Lower lobe of right lung (tissue), 2 donors: ENCODE measurements at regions not wholly inside any gene's neighbourhood (a gene's known extent, or its start where the extent isn't known, plus 50 kb on each side); places are given as distances from the start of the nearest gene placed in this dataset.

Experiments used
- ATAC-seq, 2 donors: fragments of 200-7000 bp; cut with Tn5 transposase; one replicate each; pipeline ENCODE4 v1.9.1; 2020 to 2022; ENCODE audit warnings: mild to moderate bottlenecking in 2 of 2, moderate library complexity in 2 of 2
- DNase-seq: peaks from one replicate; pipeline ENCODE4 v3.0.0-alpha.2; 2020
- H3K27ac ChIP-seq: fragments of 200-600 bp; one replicate; pipeline ENCODE4 v1.8.0; 2022
- H3K27me3 ChIP-seq: fragments of 200-600 bp; one replicate; pipeline ENCODE4 v1.8.0; 2022; ENCODE audit warnings: low read depth
- H3K36me3 ChIP-seq: fragments of 200-600 bp; one replicate; pipeline ENCODE4 v1.8.0; 2022; ENCODE audit warnings: mild to moderate bottlenecking
- H3K4me1 ChIP-seq: fragments of 200-600 bp; one replicate; pipeline ENCODE4 v1.8.0; 2022
- H3K4me3 ChIP-seq: fragments of 200-600 bp; one replicate; pipeline ENCODE4 v1.8.0; 2022; ENCODE audit warnings: mild to moderate bottlenecking
- H3K9me3 ChIP-seq: fragments of 200-600 bp; one replicate; pipeline ENCODE4 v1.8.0; 2022
- CTCF ChIP-seq: fragments of 200-600 bp; IDR thresholded peaks from one replicate; pipeline ENCODE4 v1.8.0; 2022; ENCODE audit warnings: antibody characterized with exemption, mild to moderate bottlenecking
- intact Hi-C: fragments of 100-400 bp; cut with DNase I; formaldehyde crosslinking; loops from one replicate; pipeline ENCODE4 v1.11.0; 2022
- donor health status: DM: no; HTN: yes; CAD: no; lungs with severe emphysema.

- Histone ChIP-seq H3K4me3 (no peak overlapping the region), H3K27ac (no peak overlapping the region), H3K27me3 (no peaks in the 10 kb centered on the region), H3K4me1 (no peaks in the 10 kb centered on the region), H3K9me3 (no peaks in the 10 kb centered on the region), H3K36me3 (no peaks in the 10 kb centered on the region)
- intact Hi-C loops: no loop called here
- ATAC-seq (peak; percentile 38 to 56), DNase-seq (no peak)
- no peak for TF ChIP-seq CTCF
Observed at GRCh38 chrX:40402831-40403533, 177.8 kb upstream of the ATP6AP2 start.

- DNase-seq (no peak), ATAC-seq (no peak)
- H3K36me3 ChIP-seq: no peaks in the 10 kb centered on the region
- H3K4me3 ChIP-seq: no peak overlapping the region
- no peaks in the 10 kb centered on the region for H3K27me3 ChIP-seq
- no peak for TF ChIP-seq CTCF
- H3K9me3 ChIP-seq: no peaks in the 10 kb centered on the region
- no peaks in the 10 kb centered on the region for H3K4me1 ChIP-seq
- intact Hi-C loops: no loop called here
- H3K27ac ChIP-seq: no peak overlapping the region
Observed at GRCh38 chrX:40395102-40395501, 185.7 kb upstream of the ATP6AP2 start.

- intact Hi-C loops: no loop called here
- Histone ChIP-seq H3K36me3 (no peaks in the 10 kb centered on the region), H3K27me3 (no peaks in the 10 kb centered on the region), H3K4me3 (no peak overlapping the region), H3K4me1 (no peaks in the 10 kb centered on the region), H3K9me3 (no peaks in the 10 kb centered on the region), H3K27ac (no peak overlapping the region)
- DNase-seq (no peak), ATAC-seq (no peak)
- no peak for TF ChIP-seq CTCF
Observed at GRCh38 chrX:40394302-40394701, 186.5 kb upstream of the ATP6AP2 start.

- TF ChIP-seq CTCF: no peak
- no peaks in the 10 kb centered on the region for H3K27me3 ChIP-seq
- no peaks in the 10 kb centered on the region for H3K36me3 ChIP-seq
- no peaks in the 10 kb centered on the region for H3K4me1 ChIP-seq
- no peaks in the 10 kb centered on the region for H3K9me3 ChIP-seq
- H3K27ac ChIP-seq: no peak overlapping the region
- H3K4me3 ChIP-seq: no peak overlapping the region
- no peak for ATAC-seq
- intact Hi-C loops: no loop called here
- DNase-seq: no peak
Observed at GRCh38 chrX:40392599-40392998, 188.2 kb upstream of the ATP6AP2 start.

GRCh38 chrX:40391662-40392061 is 189.1 kb upstream of the ATP6AP2 start:
- no peak for TF ChIP-seq CTCF
- no peaks in the 10 kb centered on the region for H3K4me1 ChIP-seq
- no peaks in the 10 kb centered on the region for H3K36me3 ChIP-seq
- H3K4me3 ChIP-seq: no peak overlapping the region
- no peaks in the 10 kb centered on the region for H3K9me3 ChIP-seq
- ATAC-seq (no peak), DNase-seq (no peak)
- intact Hi-C loops: no loop called here
- no peak overlapping the region for H3K27ac ChIP-seq
- no peaks in the 10 kb centered on the region for H3K27me3 ChIP-seq
